Hepatocyte (in vitro differentiated cells): ENCODE measurements at regions not wholly inside any gene's neighbourhood (a gene's known extent, or its start where the extent isn't known, plus 50 kb on each side); places are given as distances from the start of the nearest gene placed in this dataset.

Experiments
- DNase-seq: peaks from one replicate; pipeline ENCODE4 v3.0.0-alpha.2; 2016; ENCODE audit warnings: low spot score
- H2AFZ ChIP-seq: fragments of 200-600 bp; sonication (generic); 2 replicates; pipeline ENCODE4 v1.6.0; 2016; ENCODE audit warnings: antibody characterized with exemption, mild to moderate bottlenecking
- H3K27ac ChIP-seq: fragments of 200-600 bp; sonication (generic); 2 replicates; pipeline ENCODE4 v1.5.1; 2016; ENCODE audit warnings: mild to moderate bottlenecking
- H3K27me3 ChIP-seq: fragments of 200-600 bp; sonication (generic); 2 replicates; pipeline ENCODE4 v1.6.1; 2016
- H3K36me3 ChIP-seq: fragments of 200-600 bp; sonication (generic); replicated peaks from 2 replicates; pipeline ENCODE4 v1.5.1; 2016; ENCODE audit warnings: low read depth; ENCODE audit not compliant: insufficient read depth
- H3K4me1 ChIP-seq: fragments of 200-600 bp; sonication (generic); 2 replicates; pipeline ENCODE4 v1.5.1; 2016; ENCODE audit warnings: mild to moderate bottlenecking, moderate library complexity; ENCODE audit not compliant: insufficient read depth
- H3K4me2 ChIP-seq: fragments of 200-600 bp; sonication (generic); 2 replicates; pipeline ENCODE4 v1.6.0; 2016
- H3K4me3 ChIP-seq: fragments of 200-600 bp; sonication (generic); 2 replicates; pipeline ENCODE4 v1.5.1; 2016; ENCODE audit warnings: mild to moderate bottlenecking
- H3K79me2 ChIP-seq: fragments of 200-600 bp; sonication (generic); 2 replicates; pipeline ENCODE4 v1.6.0; 2017; ENCODE audit warnings: mild to moderate bottlenecking
- H3K9me2 ChIP-seq: fragments of 200-600 bp; sonication (generic); replicated peaks from 2 replicates; pipeline ENCODE4 v1.6.0; 2017; ENCODE audit warnings: mild to moderate bottlenecking; ENCODE audit not compliant: insufficient read depth
- H3K9me3 ChIP-seq: fragments of 200-600 bp; sonication (generic); 2 replicates; pipeline ENCODE4 v1.5.1; 2016; ENCODE audit warnings: low read depth, mild to moderate bottlenecking
- H4K20me1 ChIP-seq: fragments of 200-600 bp; sonication (generic); 2 replicates; pipeline ENCODE4 v1.6.0; 2016; ENCODE audit warnings: mild to moderate bottlenecking; ENCODE audit not compliant: insufficient read depth, poor library complexity, severe bottlenecking
- CTCF ChIP-seq: fragments of 200-600 bp; sonication (generic); IDR thresholded peaks from 2 replicates; pipeline ENCODE4 v1.5.1; 2016; ENCODE audit warnings: antibody characterized with exemption, mild to moderate bottlenecking; ENCODE audit not compliant: poor library complexity
- EZH2 ChIP-seq: fragments of 200-600 bp; sonication (generic); IDR thresholded peaks from 2 replicates; pipeline ENCODE4 v1.6.1; 2016; ENCODE audit warnings: antibody characterized with exemption, mild to moderate bottlenecking, borderline replicate concordance
- EZH2phosphoT487 ChIP-seq: fragments of 200-600 bp; sonication (generic); IDR thresholded peaks from one replicate; pipeline ENCODE4 v1.6.1; 2018; ENCODE audit warnings: antibody characterized with exemption, mild to moderate bottlenecking, low read depth, moderate library complexity; ENCODE audit not compliant: unreplicated experiment, severe bottlenecking
- WGBS: methylation state at CpG from one replicate; pipeline ENCODE4 v1.1.6; 2016; ENCODE audit warnings: low lambda C conversion rate; ENCODE audit errors: missing lambda C conversion rate; 5-methylcytosine and 5-hydroxymethylcytosine counted together

GRCh38 chr20:62588458-62589149, 53.7 kb upstream of the SLCO4A1 start:
- WGBS = 81% methylated on average over 13 of the region's 13 CpGs
- DNase-seq = no peak
- no peaks in the 10 kb centered on the region for H3K27me3 ChIP-seq

GRCh38 chr20:62589150-62589498, 53.2 kb upstream of the SLCO4A1 start:
- Histone ChIP-seq H3K4me1 (no peaks in the 10 kb centered on the region), H3K9me3 (no peaks in the 10 kb centered on the region), H2AFZ (no peak overlapping the region), H3K4me3 (no peak overlapping the region), H3K27me3 (no peaks in the 10 kb centered on the region), H3K36me3 (no peaks in the 10 kb centered on the region), H3K9me2 (no peaks in the 10 kb centered on the region), H3K27ac (no peak overlapping the region), H3K4me2 (no peak overlapping the region), H4K20me1 (no peaks in the 10 kb centered on the region), H3K79me2 (no peaks in the 10 kb centered on the region)
- DNase-seq = no peak
- TF ChIP-seq EZH2phosphoT487 = no peak
- no peak for TF ChIP-seq CTCF
- TF ChIP-seq EZH2 = no peak
- 62% methylated on average over 8 of the region's 9 CpGs for WGBS

More at GRCh38 chr20:62588458-62589149, 53.7 kb upstream of the SLCO4A1 start:
- Histone ChIP-seq H3K4me2 (no peak overlapping the region), H2AFZ (no peak overlapping the region), H3K79me2 (no peaks in the 10 kb centered on the region), H4K20me1 (no peaks in the 10 kb centered on the region), H3K36me3 (no peaks in the 10 kb centered on the region), H3K9me2 (no peaks in the 10 kb centered on the region), H3K27ac (no peak overlapping the region), H3K4me1 (no peaks in the 10 kb centered on the region), H3K9me3 (no peaks in the 10 kb centered on the region), H3K4me3 (no peak overlapping the region)
- no peak for TF ChIP-seq CTCF
- no peak for TF ChIP-seq EZH2phosphoT487
- TF ChIP-seq EZH2 = no peak

- 87% methylated on average over 14 of the region's 14 CpGs for WGBS
- Histone ChIP-seq H3K27ac (no peak overlapping the region), H3K36me3 (no peaks in the 10 kb centered on the region), H2AFZ (no peak overlapping the region), H3K4me1 (no peaks in the 10 kb centered on the region), H4K20me1 (no peaks in the 10 kb centered on the region), H3K4me3 (no peak overlapping the region), H3K4me2 (no peak overlapping the region), H3K9me2 (no peaks in the 10 kb centered on the region), H3K9me3 (no peaks in the 10 kb centered on the region), H3K27me3 (no peaks in the 10 kb centered on the region), H3K79me2 (no peaks in the 10 kb centered on the region)
- no peak for DNase-seq
- TF ChIP-seq CTCF (no peak), EZH2phosphoT487 (no peak), EZH2 (no peak)
Measured at GRCh38 chr20:62589720-62590119, 52.6 kb upstream of the SLCO4A1 start.
